ENCODE measurements at regions not wholly inside any gene's neighbourhood (a gene's known extent, or its start where the extent isn't known, plus 50 kb on each side); places are given as distances from the start of the nearest gene placed in this dataset.

- CTCF ChIA-PET = no interaction called here
These were observed 567.0 kb upstream of the MCTP2 start for GRCh38 chr15:93664213-93664956.

GRCh38 chr15:93662162-93662885 lies 569.0 kb upstream of the MCTP2 start:
- ATAC-seq (no peak), DNase-seq (no peak)
- Histone ChIP-seq H3K36me3 (ENCODE audit: control insufficient read depth in 2 of 3, insufficient read depth in 3 of 3, low read length in 3 of 3) (no peaks in the 10 kb centered on the region), H3K27ac (ENCODE audit: low read depth, low read length) (no peak overlapping the region), H3K9me3 (ENCODE audit: control insufficient read depth in 2 of 3, low read length in 3 of 3) (no peaks in the 10 kb centered on the region), H3K27me3 (ENCODE audit: control insufficient read depth in 2 of 2, insufficient read depth in 2 of 2, low read length in 2 of 2) (no peaks in the 10 kb centered on the region), H3K4me3 (ENCODE audit: low read length) (no peak overlapping the region), H3K4me1 (ENCODE audit: control insufficient read depth in 2 of 2, insufficient read depth in 2 of 2, low read length in 2 of 2) (no peaks in the 10 kb centered on the region)
- Mint-ChIP-seq H3K9me3 (peaks cover 0 to 4% (median 0%) of the 10 kb centered on the region in 11 donors), H3K36me3 (no peaks in the 10 kb centered on the region), H3K4me1 (no peaks in the 10 kb centered on the region), H3K27me3 (peaks cover 0 to 27% (median 9%) of the 10 kb centered on the region in 5 donors), H3K4me3 (no peak overlapping the region), H3K27ac (no peak overlapping the region)
- ChIA-PET POLR2A (no interaction called here), CTCF (interaction anchor here (0.6 kb wide), 1 partner anchor 1199 kb away, joined by 3 read pairs; no protein-coding TSS in a partner anchor)
- intact Hi-C loops (cut with micrococcal nuclease) = no loop called here

More at GRCh38 chr15:93664213-93664956, 567.0 kb upstream of the MCTP2 start:
- H3K4me1 Mint-ChIP-seq = no peaks in the 10 kb centered on the region
- no peaks in the 10 kb centered on the region for H3K4me1 ChIP-seq (ENCODE audit: control insufficient read depth in 2 of 2, insufficient read depth in 2 of 2, low read length in 2 of 2)
- ATAC-seq (no peak), DNase-seq (no peak)
- H3K4me3 ChIP-seq (ENCODE audit: low read length) = no peak overlapping the region
- no peak overlapping the region for H3K27ac Mint-ChIP-seq
- H3K4me3 Mint-ChIP-seq = no peak overlapping the region
- peaks cover 0 to 14% (median 6%) of the 10 kb centered on the region in 5 donors for H3K27me3 Mint-ChIP-seq
- no peak overlapping the region for H3K27ac ChIP-seq (ENCODE audit: low read depth, low read length)
- intact Hi-C loops (cut with micrococcal nuclease) = no loop called here
- H3K36me3 ChIP-seq (ENCODE audit: control insufficient read depth in 2 of 3, insufficient read depth in 3 of 3, low read length in 3 of 3) = no peaks in the 10 kb centered on the region
- peaks cover 0 to 2% (median 0%) of the 10 kb centered on the region in 11 donors for H3K9me3 Mint-ChIP-seq
- no peaks in the 10 kb centered on the region for H3K9me3 ChIP-seq (ENCODE audit: control insufficient read depth in 2 of 3, low read length in 3 of 3)
- H3K36me3 Mint-ChIP-seq = no peaks in the 10 kb centered on the region
- POLR2A ChIA-PET = no interaction called here
- H3K27me3 ChIP-seq (ENCODE audit: control insufficient read depth in 2 of 2, insufficient read depth in 2 of 2, low read length in 2 of 2) = no peaks in the 10 kb centered on the region

GRCh38 chr15:93658026-93658816 lies 569.2 kb upstream of the RGMA start:
- no peak overlapping the region for H3K4me3 ChIP-seq (ENCODE audit: low read length)
- no peak overlapping the region for H3K27ac ChIP-seq (ENCODE audit: low read depth, low read length)
- no peak for DNase-seq
- intact Hi-C loops (cut with micrococcal nuclease) = no loop called here
- no peaks in the 10 kb centered on the region for H3K27me3 ChIP-seq (ENCODE audit: control insufficient read depth in 2 of 2, insufficient read depth in 2 of 2, low read length in 2 of 2)
- ATAC-seq = no peak
- Mint-ChIP-seq H3K4me3 (no peak overlapping the region), H3K4me1 (no peaks in the 10 kb centered on the region), H3K27me3 (peaks cover 0 to 22% (median 15%) of the 10 kb centered on the region in 5 donors), H3K36me3 (no peaks in the 10 kb centered on the region), H3K9me3 (peaks cover 0 to 4% (median 0%) of the 10 kb centered on the region in 11 donors), H3K27ac (no peak overlapping the region)
- ChIA-PET CTCF (no interaction called here), POLR2A (no interaction called here)
- no peaks in the 10 kb centered on the region for H3K36me3 ChIP-seq (ENCODE audit: control insufficient read depth in 2 of 3, insufficient read depth in 3 of 3, low read length in 3 of 3)
- no peaks in the 10 kb centered on the region for H3K9me3 ChIP-seq (ENCODE audit: control insufficient read depth in 2 of 3, low read length in 3 of 3)
- no peaks in the 10 kb centered on the region for H3K4me1 ChIP-seq (ENCODE audit: control insufficient read depth in 2 of 2, insufficient read depth in 2 of 2, low read length in 2 of 2)

- Mint-ChIP-seq H3K27ac (no peak overlapping the region), H3K4me3 (no peak overlapping the region), H3K4me1 (no peaks in the 10 kb centered on the region), H3K36me3 (no peaks in the 10 kb centered on the region), H3K9me3 (peaks cover 0 to 4% (median 0%) of the 10 kb centered on the region in 11 donors), H3K27me3 (peaks cover 0 to 22% (median 15%) of the 10 kb centered on the region in 5 donors)
- POLR2A ChIA-PET = no interaction called here
- no peak overlapping the region for H3K4me3 ChIP-seq (ENCODE audit: low read length)
- H3K9me3 ChIP-seq (ENCODE audit: control insufficient read depth in 2 of 3, low read length in 3 of 3) = no peaks in the 10 kb centered on the region
- DNase-seq (no peak), ATAC-seq (no peak)
- intact Hi-C loops (cut with micrococcal nuclease) = no loop called here
- no peaks in the 10 kb centered on the region for H3K27me3 ChIP-seq (ENCODE audit: control insufficient read depth in 2 of 2, insufficient read depth in 2 of 2, low read length in 2 of 2)
- no peaks in the 10 kb centered on the region for H3K36me3 ChIP-seq (ENCODE audit: control insufficient read depth in 2 of 3, insufficient read depth in 3 of 3, low read length in 3 of 3)
- CTCF ChIA-PET = no interaction called here
- H3K27ac ChIP-seq (ENCODE audit: low read depth, low read length) = no peak overlapping the region
- H3K4me1 ChIP-seq (ENCODE audit: control insufficient read depth in 2 of 2, insufficient read depth in 2 of 2, low read length in 2 of 2) = no peaks in the 10 kb centered on the region
These were observed 567.0 kb upstream of the RGMA start for GRCh38 chr15:93656041-93656440.

GRCh38 chr15:93649691-93650235 lies 560.8 kb upstream of the RGMA start:
- ATAC-seq = no peak
- H3K27ac ChIP-seq (ENCODE audit: low read depth, low read length) = no peak overlapping the region
- intact Hi-C loops (cut with micrococcal nuclease) = no loop called here
- peaks cover 0 to 11% (median 6%) of the 10 kb centered on the region in 5 donors for H3K27me3 Mint-ChIP-seq
- DNase-seq = no peak
- H3K4me3 Mint-ChIP-seq = no peak overlapping the region
- H3K9me3 ChIP-seq (ENCODE audit: control insufficient read depth in 2 of 3, low read length in 3 of 3) = no peaks in the 10 kb centered on the region
- H3K36me3 ChIP-seq (ENCODE audit: control insufficient read depth in 2 of 3, insufficient read depth in 3 of 3, low read length in 3 of 3) = no peaks in the 10 kb centered on the region
- POLR2A ChIA-PET = no interaction called here
- no peak overlapping the region for H3K27ac Mint-ChIP-seq
- H3K36me3 Mint-ChIP-seq = no peaks in the 10 kb centered on the region
- no peaks in the 10 kb centered on the region for H3K4me1 Mint-ChIP-seq
- no peaks in the 10 kb centered on the region for H3K4me1 ChIP-seq (ENCODE audit: control insufficient read depth in 2 of 2, insufficient read depth in 2 of 2, low read length in 2 of 2)
- H3K9me3 Mint-ChIP-seq = peaks cover 0 to 2% (median 0%) of the 10 kb centered on the region in 11 donors
- CTCF ChIA-PET = no interaction called here
- H3K27me3 ChIP-seq (ENCODE audit: control insufficient read depth in 2 of 2, insufficient read depth in 2 of 2, low read length in 2 of 2) = no peaks in the 10 kb centered on the region
- H3K4me3 ChIP-seq (ENCODE audit: low read length) = no peak overlapping the region

GRCh38 chr15:93646193-93646592 lies 557.2 kb upstream of the RGMA start:
- Mint-ChIP-seq H3K36me3 (no peaks in the 10 kb centered on the region), H3K9me3 (peaks cover 0 to 1% (median 0%) of the 10 kb centered on the region in 11 donors), H3K4me3 (no peak overlapping the region), H3K27ac (no peak overlapping the region), H3K4me1 (no peaks in the 10 kb centered on the region), H3K27me3 (peaks cover 0 to 19% (median 5%) of the 10 kb centered on the region in 5 donors)
- DNase-seq (no peak), ATAC-seq (no peak)
- H3K27me3 ChIP-seq (ENCODE audit: control insufficient read depth in 2 of 2, insufficient read depth in 2 of 2, low read length in 2 of 2) = no peaks in the 10 kb centered on the region
- H3K4me1 ChIP-seq (ENCODE audit: control insufficient read depth in 2 of 2, insufficient read depth in 2 of 2, low read length in 2 of 2) = no peaks in the 10 kb centered on the region
- H3K36me3 ChIP-seq (ENCODE audit: control insufficient read depth in 2 of 3, insufficient read depth in 3 of 3, low read length in 3 of 3) = no peaks in the 10 kb centered on the region
- POLR2A ChIA-PET = no interaction called here
- no peak overlapping the region for H3K4me3 ChIP-seq (ENCODE audit: low read length)
- no peaks in the 10 kb centered on the region for H3K9me3 ChIP-seq (ENCODE audit: control insufficient read depth in 2 of 3, low read length in 3 of 3)
- intact Hi-C loops (cut with micrococcal nuclease) = no loop called here
- CTCF ChIA-PET = no interaction called here
- no peak overlapping the region for H3K27ac ChIP-seq (ENCODE audit: low read depth, low read length)

Measured in naive thymus-derived CD4-positive, alpha-beta T cell (primary cell).